ENCODE measurements at regions not wholly inside any gene's neighbourhood (a gene's known extent, or its start where the extent isn't known, plus 50 kb on each side); places are given as distances from the start of the nearest gene placed in this dataset.

GRCh38 chr2:64325477-64325851, 128.5 kb upstream of the LGALSL start:
- H3K9me3 ChIP-seq (ENCODE audit: control insufficient read depth, low read depth, low read length) = no peaks in the 10 kb centered on the region
- no peak for TF ChIP-seq EZH2 (IDR thresholded peaks at IDR 0.05; ENCODE audit: low read length)
- TF ChIP-seq CTCF (optimal IDR thresholded peaks at IDR 0.05 in 1 of 3, IDR thresholded peaks at IDR 0.05 in 1 of 3, conservative IDR thresholded peaks at IDR 0.05 in 1 of 3; ENCODE audit: extremely low read depth in 1 of 3, insufficient read depth in 2 of 3, low read length in 3 of 3) = no peak
- H3K27me3 ChIP-seq (ENCODE audit: control insufficient read depth, extremely low read depth, insufficient read depth, low read length) = no peaks in the 10 kb centered on the region
- H3K4me3 ChIP-seq (ENCODE audit: control insufficient read depth in 2 of 3, extremely low read depth in 1 of 3, insufficient read depth in 2 of 3, low read depth in 1 of 3, low read length in 3 of 3) = no peak overlapping the region
- H4K20me1 ChIP-seq (ENCODE audit: control insufficient read depth, extremely low read depth, insufficient read depth, low read length) = no peaks in the 10 kb centered on the region
- no peak overlapping the region for H2AFZ ChIP-seq (ENCODE audit: control insufficient read depth, low read length)
- FAIRE-seq (no peak), DNase-seq (ENCODE audit: low read depth, low spot score) (no peak)
- no peak overlapping the region for H3K4me2 ChIP-seq (ENCODE audit: control insufficient read depth, extremely low read depth, insufficient read depth, low read depth, low read length)
- H3K9me1 ChIP-seq (ENCODE audit: control insufficient read depth, extremely low read depth, insufficient read depth, low read length) = no peaks in the 10 kb centered on the region
- H3K4me1 ChIP-seq (ENCODE audit: control insufficient read depth, extremely low read depth, insufficient read depth, low read length) = peaks cover 8% of the 10 kb centered on the region
- no peaks in the 10 kb centered on the region for H3K36me3 ChIP-seq (ENCODE audit: control insufficient read depth in 2 of 2, extremely low read depth in 1 of 2, insufficient read depth in 2 of 2, low read length in 2 of 2)
- H3K79me2 ChIP-seq (ENCODE audit: control insufficient read depth, insufficient read depth, low read length) = no peaks in the 10 kb centered on the region
- no peak overlapping the region for H3K9ac ChIP-seq (ENCODE audit: control insufficient read depth, extremely low read depth, insufficient read depth, low read length)
- H3K27ac ChIP-seq (ENCODE audit: control insufficient read depth, insufficient read depth, low read length) = no peak overlapping the region
- dilution Hi-C loops (cut with MboI; ENCODE audit: extremely low pct_ligation_motif_present, low sequenced_read_pairs) = no loop called here

- Histone ChIP-seq H3K4me2 (ENCODE audit: control insufficient read depth, extremely low read depth, insufficient read depth, low read depth, low read length) (no peak overlapping the region), H3K9me1 (ENCODE audit: control insufficient read depth, extremely low read depth, insufficient read depth, low read length) (no peaks in the 10 kb centered on the region), H3K79me2 (ENCODE audit: control insufficient read depth, insufficient read depth, low read length) (no peaks in the 10 kb centered on the region), H3K9me3 (ENCODE audit: control insufficient read depth, low read depth, low read length) (no peaks in the 10 kb centered on the region), H2AFZ (ENCODE audit: control insufficient read depth, low read length) (no peak overlapping the region), H3K27me3 (ENCODE audit: control insufficient read depth, extremely low read depth, insufficient read depth, low read length) (no peaks in the 10 kb centered on the region), H3K4me1 (ENCODE audit: control insufficient read depth, extremely low read depth, insufficient read depth, low read length) (peaks cover 13% of the 10 kb centered on the region), H3K36me3 (ENCODE audit: control insufficient read depth in 2 of 2, extremely low read depth in 1 of 2, insufficient read depth in 2 of 2, low read length in 2 of 2) (no peaks in the 10 kb centered on the region), H4K20me1 (ENCODE audit: control insufficient read depth, extremely low read depth, insufficient read depth, low read length) (no peaks in the 10 kb centered on the region), H3K4me3 (ENCODE audit: control insufficient read depth in 2 of 3, extremely low read depth in 1 of 3, insufficient read depth in 2 of 3, low read depth in 1 of 3, low read length in 3 of 3) (no peak overlapping the region), H3K27ac (ENCODE audit: control insufficient read depth, insufficient read depth, low read length) (no peak overlapping the region), H3K9ac (ENCODE audit: control insufficient read depth, extremely low read depth, insufficient read depth, low read length) (no peak overlapping the region)
- dilution Hi-C loops (cut with MboI; ENCODE audit: extremely low pct_ligation_motif_present, low sequenced_read_pairs) = no loop called here
- no peak for TF ChIP-seq CTCF (optimal IDR thresholded peaks at IDR 0.05 in 1 of 3, IDR thresholded peaks at IDR 0.05 in 1 of 3, conservative IDR thresholded peaks at IDR 0.05 in 1 of 3; ENCODE audit: extremely low read depth in 1 of 3, insufficient read depth in 2 of 3, low read length in 3 of 3)
- FAIRE-seq (no peak), DNase-seq (ENCODE audit: low read depth, low spot score) (no peak)
Measured at GRCh38 chr2:64325852-64326577, 127.9 kb upstream of the LGALSL start.
